Endothelial cell of umbilical vein (primary cell): ENCODE measurements at regions not wholly inside any gene's neighbourhood (a gene's known extent, or its start where the extent isn't known, plus 50 kb on each side); places are given as distances from the start of the nearest gene placed in this dataset.

Experiments used
- BruUV-seq: library from RNA; stranded (reverse); fragments of 400-500 nt; replicated peaks from 2 replicates; lab custom pipeline; 2021; lab: Mats Ljungman, UMichigan
- CTCF ChIA-PET: fragments of 300-600, 350-600 bp; sonication (Branson Sonifier 250); formaldehyde crosslinking; loops from one replicate; lab custom pipeline; 2021; ENCODE audit warnings: antibody characterized with exemption, inconsistent platforms; lab: Charles Lee
- POLR2A ChIA-PET: fragments of 300-600, 350-600 bp; sonication (Branson Sonifier 250); formaldehyde crosslinking; loops from one replicate; lab custom pipeline; 2021; ENCODE audit warnings: antibody characterized with exemption, inconsistent platforms; lab: Charles Lee
- DNase-seq: peaks from one replicate; pipeline ENCODE4 v3.0.0-alpha.2; 2011; ENCODE audit warnings: low read depth, low spot score
- FAIRE-seq: peaks from 2 replicates; lab custom pipeline; 2011; peaks lifted over from hg19 to GRCh38; lab: Jason Lieb, UNC
- H2AFZ ChIP-seq: 2 replicates; pipeline ENCODE4 v1.6.0; 2012; ENCODE audit warnings: low read depth, low read length, control low read depth, inconsistent platforms
- H3K27ac ChIP-seq: 2 replicates; pipeline ENCODE4 v1.5.1; 2011; ENCODE audit warnings: low read depth, mild to moderate bottlenecking, control low read depth, low read length, moderate library complexity; ENCODE audit not compliant: insufficient read depth
- H3K27me3 ChIP-seq, 2 experiments: 2 replicates each; pipeline versions ENCODE4 v1.6.0 to v1.6.1; 2011; ENCODE audit warnings: low read length in 2 of 2, mixed read lengths in 1 of 2; ENCODE audit not compliant: control insufficient read depth in 2 of 2, insufficient read depth in 2 of 2
- H3K36me3 ChIP-seq, 2 experiments: 2 replicates in 1 of 2; 3 replicates in 1 of 2; pipeline ENCODE4 v1.5.1; 2011; ENCODE audit warnings: low read length in 2 of 2, mild to moderate bottlenecking in 1 of 2, moderate library complexity in 1 of 2; ENCODE audit not compliant: control insufficient read depth in 2 of 2, insufficient read depth in 2 of 2; ENCODE audit errors: extremely low read depth in 1 of 2
- H3K4me1 ChIP-seq: 3 replicates; pipeline ENCODE4 v1.5.1; 2011; ENCODE audit warnings: mild to moderate bottlenecking, low read length; ENCODE audit not compliant: control insufficient read depth, insufficient read depth; ENCODE audit errors: extremely low read depth
- H3K4me2 ChIP-seq: 2 replicates; pipeline ENCODE4 v1.6.1; 2011; ENCODE audit warnings: low read length, control low read depth, mixed read lengths; ENCODE audit not compliant: insufficient read depth
- H3K4me3 ChIP-seq, 3 experiments: fragments of 200-600 bp in 1 of 3; sonication (generic), shearing (Covaris generic) in 1 of 3; replicated peaks in 1 of 3; 2 replicates each; pipeline ENCODE4 v1.5.1; 2011 to 2016; ENCODE audit warnings: control low read depth in 3 of 3, low read length in 3 of 3, mild to moderate bottlenecking in 2 of 3, inconsistent platforms in 1 of 3, low read depth in 1 of 3, moderate library complexity in 1 of 3; ENCODE audit not compliant: insufficient read depth in 1 of 3
- H3K79me2 ChIP-seq: 2 replicates; pipeline ENCODE4 v1.6.0; 2012; ENCODE audit warnings: low read length, inconsistent platforms; ENCODE audit not compliant: control insufficient read depth, insufficient read depth
- H3K9ac ChIP-seq: replicated peaks from 2 replicates; pipeline ENCODE3; 2011; ENCODE audit warnings: low read length, control low read depth; ENCODE audit not compliant: insufficient read depth; ENCODE audit errors: extremely low read depth
- H3K9me1 ChIP-seq: replicated peaks from 3 replicates; pipeline ENCODE4 v1.6.0; 2011; ENCODE audit warnings: mild to moderate bottlenecking, low read length; ENCODE audit not compliant: control insufficient read depth, insufficient read depth; ENCODE audit errors: extremely low read depth
- H3K9me3 ChIP-seq: replicated peaks from 2 replicates; pipeline ENCODE4 v1.5.1; 2012; ENCODE audit warnings: low read length, inconsistent platforms; ENCODE audit not compliant: control insufficient read depth, insufficient read depth
- H4K20me1 ChIP-seq: replicated peaks from 2 replicates; pipeline ENCODE3; 2011; ENCODE audit warnings: mild to moderate bottlenecking, low read length; ENCODE audit not compliant: control insufficient read depth, insufficient read depth; ENCODE audit errors: extremely low read depth
- EZH2 ChIP-seq: IDR thresholded peaks from 2 replicates; pipeline ENCODE4 v1.6.1; 2012; ENCODE audit warnings: borderline replicate concordance, low read depth, mild to moderate bottlenecking, moderate library complexity, low read length, inconsistent platforms; ENCODE audit not compliant: severe bottlenecking
- FOS ChIP-seq: IDR thresholded peaks from 2 replicates; pipeline ENCODE4 v1.6.1; 2011; ENCODE audit warnings: mild to moderate bottlenecking, low read length, moderate library complexity, borderline replicate concordance; ENCODE audit not compliant: insufficient read depth
- GATA2 ChIP-seq: IDR thresholded peaks from 2 replicates; pipeline ENCODE4 v1.7.0; 2011; ENCODE audit warnings: low read depth, mild to moderate bottlenecking, moderate library complexity, mixed read lengths, low read length; ENCODE audit not compliant: insufficient read length, insufficient read depth
- JUN ChIP-seq: IDR thresholded peaks from 2 replicates; pipeline ENCODE4 v1.6.1; 2011; ENCODE audit warnings: borderline replicate concordance, low read depth; ENCODE audit not compliant: insufficient read length, insufficient read depth
- MYC ChIP-seq: IDR thresholded peaks from one replicate; pipeline ENCODE4 v1.6.1; 2011; ENCODE audit warnings: mild to moderate bottlenecking, low read depth, low read length
- POLR2A ChIP-seq: IDR thresholded peaks from 2 replicates; pipeline ENCODE4 v1.6.1; 2012; ENCODE audit warnings: low read depth, mild to moderate bottlenecking, control low read depth, low read length
- POLR2AphosphoS5 ChIP-seq: IDR thresholded peaks from 2 replicates; pipeline ENCODE4 v1.6.1; 2012; ENCODE audit warnings: low read depth, mild to moderate bottlenecking, control low read depth, low read length, moderate library complexity; ENCODE audit not compliant: insufficient read depth
- dilution Hi-C: fragments of 300-500 bp; cut with MboI; formaldehyde crosslinking; loops from one replicate; pipeline ENCODE4 v1.15.0; 2019; ENCODE audit warnings: low sequenced_read_pairs; ENCODE audit not compliant: extremely low pct_ligation_motif_present
- intact Hi-C: fragments of 100-400 bp; cut with micrococcal nuclease; formaldehyde crosslinking; loops from one replicate; pipeline ENCODE4 v1.10.0; 2022
- TF ChIP-seq, protein P1 (sequence below): IDR thresholded peaks from 2 replicates; pipeline ENCODE4 v1.6.1; 2011; ENCODE audit not compliant: insufficient read depth, insufficient read length
- TF ChIP-seq, protein P2 (sequence below), 2 donors: IDR thresholded peaks; 1 replicate in 1 of 2; 2 replicates in 1 of 2; pipeline ENCODE4 v1.5.1; 2011; ENCODE audit warnings: low read length in 2 of 2, mild to moderate bottlenecking in 2 of 2, moderate library complexity in 2 of 2, control low read depth in 1 of 2, inconsistent platforms in 1 of 2, low read depth in 1 of 2; ENCODE audit not compliant: insufficient read depth in 1 of 2; ENCODE audit errors: extremely low read depth in 1 of 2

DNA sequence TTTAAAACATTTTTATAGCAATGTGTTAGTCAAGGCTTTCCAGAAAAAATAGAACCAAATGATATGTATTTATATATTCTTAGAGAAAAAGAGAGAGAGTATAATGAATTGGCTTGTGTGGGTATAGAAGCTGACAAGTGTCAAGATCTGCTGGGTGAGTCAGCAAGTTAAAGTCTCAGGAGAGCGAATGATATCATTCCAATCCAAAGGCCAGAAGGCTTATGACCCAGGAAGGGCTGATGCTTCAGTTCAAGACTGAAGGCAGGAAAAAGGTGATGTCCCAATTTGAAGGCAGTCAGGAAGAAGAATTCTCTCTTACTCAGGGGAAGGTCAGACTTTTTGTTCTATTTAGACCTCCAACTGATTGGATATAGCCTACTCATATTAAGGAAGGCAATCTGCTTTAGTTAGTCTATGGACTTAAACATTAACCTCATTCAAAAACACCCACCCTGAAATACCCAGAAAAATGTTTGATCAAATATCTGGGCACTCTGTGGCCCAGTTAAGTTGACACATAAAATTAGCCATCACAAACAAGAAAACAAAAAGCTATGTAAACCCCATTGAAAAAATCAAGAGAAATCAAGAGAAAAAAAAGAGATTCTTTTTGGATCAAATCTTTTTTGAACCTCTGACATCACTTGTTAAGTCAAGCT is 189.6 kb downstream of the PIK3R1 start:
- FAIRE-seq, result no peak
- CTCF ChIA-PET, result interaction anchor here (0.8 to 1.2 kb wide), 3 partner anchors 9 to 117 kb away, joined by 3 read pairs; no protein-coding TSS in a partner anchor
- H3K36me3 ChIP-seq, result no peaks in the 10 kb centered on the region
- H3K9ac ChIP-seq, result no peak overlapping the region
- H3K4me1 ChIP-seq, result no peaks in the 10 kb centered on the region
- DNase-seq, result no peak
- no peaks in the 10 kb centered on the region for H4K20me1 ChIP-seq
- no peak for TF ChIP-seq MYC
- no peak for TF ChIP-seq EZH2
- TF ChIP-seq POLR2A, result no peak
- peak; percentile 12 for TF ChIP-seq FOS
- TF ChIP-seq JUN, result no peak
- H2AFZ ChIP-seq, result no peak overlapping the region
- H3K4me3 ChIP-seq, result no peak overlapping the region
- H3K9me1 ChIP-seq, result no peaks in the 10 kb centered on the region
- no TSS peak for BruUV-seq
- dilution Hi-C loops (no loop called here), intact Hi-C loops (no loop called here)
- POLR2A ChIA-PET, result no interaction called here
- H3K27ac ChIP-seq, result no peak overlapping the region
- no peaks in the 10 kb centered on the region for H3K27me3 ChIP-seq
- H3K79me2 ChIP-seq, result no peaks in the 10 kb centered on the region
- no peak overlapping the region for H3K4me2 ChIP-seq
- no peaks in the 10 kb centered on the region for H3K9me3 ChIP-seq

DNA sequence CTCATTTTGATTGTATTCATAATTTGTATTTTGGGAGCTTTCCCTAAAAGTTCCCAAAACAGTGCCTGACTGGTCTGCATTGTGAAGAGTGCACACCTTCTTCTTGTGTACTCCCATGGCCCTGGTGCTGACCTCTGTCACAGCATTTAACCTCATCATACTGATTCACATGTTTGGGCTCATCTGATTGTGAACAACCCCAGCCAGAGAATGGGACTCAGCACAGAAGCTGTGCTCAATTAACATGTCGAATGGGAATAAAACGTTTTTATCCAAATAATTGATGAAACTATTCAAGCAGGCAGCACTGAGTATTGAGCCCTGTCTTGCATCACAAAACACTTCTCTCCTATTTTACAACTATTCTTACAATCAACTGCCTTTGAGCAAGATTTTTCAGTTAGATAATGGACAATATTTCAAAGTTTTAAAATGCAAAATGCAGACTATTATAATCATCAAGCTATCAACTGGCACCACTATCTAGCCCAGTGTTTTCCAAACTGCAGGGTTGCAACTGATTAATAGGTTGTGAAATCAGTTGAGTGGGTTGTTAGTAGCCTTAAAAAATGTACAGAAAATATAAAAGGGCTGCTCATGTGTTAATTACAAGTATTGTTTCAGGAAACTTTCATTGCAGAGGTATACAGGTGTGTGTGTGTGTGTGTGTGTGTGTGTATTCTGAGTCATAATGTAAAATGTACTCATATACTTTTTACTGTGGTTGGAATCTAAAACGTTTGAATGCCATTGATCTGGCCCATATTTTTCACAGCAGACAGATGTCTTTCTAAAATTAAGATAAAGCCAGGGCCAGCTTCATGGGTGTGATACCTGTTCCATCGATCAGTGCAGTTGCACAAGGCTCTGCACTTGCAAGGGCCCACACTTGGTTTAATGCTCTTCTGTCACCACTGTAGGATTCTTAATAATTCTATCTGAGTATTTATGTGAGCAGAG is 190.5 kb downstream of the PIK3R1 start:
- intact Hi-C loops, result no loop called here

More for the DNA sequence above, 190.5 kb downstream of the PIK3R1 start:
- Histone ChIP-seq H3K9ac (no peak overlapping the region), H3K4me1 (no peaks in the 10 kb centered on the region), H3K36me3 (no peaks in the 10 kb centered on the region), H3K27ac (no peak overlapping the region), H3K9me1 (no peaks in the 10 kb centered on the region), H3K4me2 (no peak overlapping the region), H3K27me3 (no peaks in the 10 kb centered on the region), H3K9me3 (no peaks in the 10 kb centered on the region), H4K20me1 (no peaks in the 10 kb centered on the region), H3K79me2 (no peaks in the 10 kb centered on the region), H2AFZ (no peak overlapping the region), H3K4me3 (no peak overlapping the region)
- TF ChIP-seq JUN, result no peak
- TF ChIP-seq, protein P1, sequence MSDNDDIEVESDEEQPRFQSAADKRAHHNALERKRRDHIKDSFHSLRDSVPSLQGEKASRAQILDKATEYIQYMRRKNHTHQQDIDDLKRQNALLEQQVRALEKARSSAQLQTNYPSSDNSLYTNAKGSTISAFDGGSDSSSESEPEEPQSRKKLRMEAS, result no peak
- TF ChIP-seq POLR2A, result no peak
- no peak for TF ChIP-seq FOS
- no peak for TF ChIP-seq POLR2AphosphoS5
- TF ChIP-seq GATA2, result no peak
- TF ChIP-seq, protein P2, sequence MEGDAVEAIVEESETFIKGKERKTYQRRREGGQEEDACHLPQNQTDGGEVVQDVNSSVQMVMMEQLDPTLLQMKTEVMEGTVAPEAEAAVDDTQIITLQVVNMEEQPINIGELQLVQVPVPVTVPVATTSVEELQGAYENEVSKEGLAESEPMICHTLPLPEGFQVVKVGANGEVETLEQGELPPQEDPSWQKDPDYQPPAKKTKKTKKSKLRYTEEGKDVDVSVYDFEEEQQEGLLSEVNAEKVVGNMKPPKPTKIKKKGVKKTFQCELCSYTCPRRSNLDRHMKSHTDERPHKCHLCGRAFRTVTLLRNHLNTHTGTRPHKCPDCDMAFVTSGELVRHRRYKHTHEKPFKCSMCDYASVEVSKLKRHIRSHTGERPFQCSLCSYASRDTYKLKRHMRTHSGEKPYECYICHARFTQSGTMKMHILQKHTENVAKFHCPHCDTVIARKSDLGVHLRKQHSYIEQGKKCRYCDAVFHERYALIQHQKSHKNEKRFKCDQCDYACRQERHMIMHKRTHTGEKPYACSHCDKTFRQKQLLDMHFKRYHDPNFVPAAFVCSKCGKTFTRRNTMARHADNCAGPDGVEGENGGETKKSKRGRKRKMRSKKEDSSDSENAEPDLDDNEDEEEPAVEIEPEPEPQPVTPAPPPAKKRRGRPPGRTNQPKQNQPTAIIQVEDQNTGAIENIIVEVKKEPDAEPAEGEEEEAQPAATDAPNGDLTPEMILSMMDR (IDR thresholded peaks at IDR 0.05; ENCODE audit: extremely low read depth in 1 of 2, insufficient read depth in 1 of 2, low read depth in 1 of 2, low read length in 2 of 2), result no peak
- no peak for TF ChIP-seq EZH2
- no peak for TF ChIP-seq MYC
- dilution Hi-C loops, result no loop called here
- no peak for DNase-seq
- no TSS peak for BruUV-seq
- no peak for FAIRE-seq
- ChIA-PET POLR2A (no interaction called here), CTCF (interaction anchor here (1.2 kb wide), 1 partner anchor 11 kb away, joined by 3 read pairs; no protein-coding TSS in a partner anchor)
